GM12875 (cell line): ENCODE measurements at regions not wholly inside any gene's neighbourhood (a gene's known extent, or its start where the extent isn't known, plus 50 kb on each side); places are given as distances from the start of the nearest gene placed in this dataset.

Experiments
- H3K4me3 ChIP-seq: one replicate; pipeline ENCODE4 v1.5.1; 2011; ENCODE audit warnings: low read depth, low read length, control low read depth
- TF ChIP-seq, protein P1 (sequence below): IDR thresholded peaks from 2 replicates; pipeline ENCODE4 v1.5.1; 2011; ENCODE audit warnings: low read depth, mild to moderate bottlenecking, control low read depth, inconsistent platforms, low read length, moderate library complexity, borderline replicate concordance; ENCODE audit not compliant: insufficient read depth

DNA sequence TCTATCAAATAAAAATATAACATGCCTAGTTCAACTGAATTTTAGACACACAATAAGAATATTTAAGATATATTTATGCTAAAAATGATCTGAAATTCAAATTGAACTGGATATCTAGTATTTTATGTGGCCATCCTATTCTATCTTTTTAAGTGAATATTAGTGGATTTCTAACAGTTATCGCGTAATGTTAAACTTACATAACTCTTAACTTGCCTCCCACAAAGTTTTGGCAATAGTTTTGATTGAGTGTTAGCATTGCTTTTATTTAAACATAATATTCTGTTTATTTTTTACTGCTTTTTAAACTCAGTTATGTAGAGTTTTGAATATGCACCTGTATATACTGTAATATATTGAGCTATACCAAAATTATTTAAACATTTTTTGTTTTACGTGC lies 1279.5 kb downstream of the OTOL1 start:
- no peak overlapping the region for H3K4me3 ChIP-seq
- TF ChIP-seq, protein P1, sequence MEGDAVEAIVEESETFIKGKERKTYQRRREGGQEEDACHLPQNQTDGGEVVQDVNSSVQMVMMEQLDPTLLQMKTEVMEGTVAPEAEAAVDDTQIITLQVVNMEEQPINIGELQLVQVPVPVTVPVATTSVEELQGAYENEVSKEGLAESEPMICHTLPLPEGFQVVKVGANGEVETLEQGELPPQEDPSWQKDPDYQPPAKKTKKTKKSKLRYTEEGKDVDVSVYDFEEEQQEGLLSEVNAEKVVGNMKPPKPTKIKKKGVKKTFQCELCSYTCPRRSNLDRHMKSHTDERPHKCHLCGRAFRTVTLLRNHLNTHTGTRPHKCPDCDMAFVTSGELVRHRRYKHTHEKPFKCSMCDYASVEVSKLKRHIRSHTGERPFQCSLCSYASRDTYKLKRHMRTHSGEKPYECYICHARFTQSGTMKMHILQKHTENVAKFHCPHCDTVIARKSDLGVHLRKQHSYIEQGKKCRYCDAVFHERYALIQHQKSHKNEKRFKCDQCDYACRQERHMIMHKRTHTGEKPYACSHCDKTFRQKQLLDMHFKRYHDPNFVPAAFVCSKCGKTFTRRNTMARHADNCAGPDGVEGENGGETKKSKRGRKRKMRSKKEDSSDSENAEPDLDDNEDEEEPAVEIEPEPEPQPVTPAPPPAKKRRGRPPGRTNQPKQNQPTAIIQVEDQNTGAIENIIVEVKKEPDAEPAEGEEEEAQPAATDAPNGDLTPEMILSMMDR = no peak

DNA sequence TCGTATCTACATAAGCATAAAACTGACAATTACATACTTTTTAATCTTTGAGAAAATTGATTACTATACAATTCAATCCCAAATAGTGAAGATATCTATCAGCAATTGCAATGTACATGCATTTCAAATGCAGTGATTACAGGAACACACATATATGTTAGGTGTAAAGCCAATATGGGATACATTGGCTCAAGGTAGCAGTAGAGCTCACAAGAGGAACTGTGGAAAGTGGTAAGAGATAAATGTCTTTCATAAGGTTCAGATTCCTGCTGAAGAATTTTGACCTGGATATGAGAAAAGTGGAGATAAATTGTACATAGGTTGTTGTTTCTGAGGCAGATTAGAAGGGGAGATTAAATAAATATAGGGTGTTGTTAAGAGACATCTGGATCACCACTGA lies 1280.5 kb downstream of the OTOL1 start:
- TF ChIP-seq, protein P1 = no peak
- H3K4me3 ChIP-seq = no peak overlapping the region

DNA sequence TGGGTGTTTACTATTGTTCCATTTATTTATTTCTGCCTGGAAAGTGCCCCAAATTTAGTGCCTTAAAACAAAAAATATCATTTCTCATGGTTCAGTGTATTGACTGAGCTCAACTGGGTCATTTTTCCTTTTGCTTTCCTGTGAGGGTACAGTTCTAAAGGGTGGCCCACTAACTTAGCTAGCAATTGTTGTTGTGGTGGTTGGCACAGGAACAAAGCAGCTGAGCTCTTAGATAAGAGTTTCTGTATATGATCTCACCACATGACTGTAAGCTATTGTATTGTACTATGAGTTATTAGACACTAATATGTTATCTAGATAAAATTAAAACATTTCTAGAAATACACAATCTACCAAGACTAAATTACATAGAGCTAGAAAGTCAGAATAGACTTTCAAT lies 1283.7 kb downstream of the OTOL1 start:
- TF ChIP-seq, protein P1 = no peak

DNA sequence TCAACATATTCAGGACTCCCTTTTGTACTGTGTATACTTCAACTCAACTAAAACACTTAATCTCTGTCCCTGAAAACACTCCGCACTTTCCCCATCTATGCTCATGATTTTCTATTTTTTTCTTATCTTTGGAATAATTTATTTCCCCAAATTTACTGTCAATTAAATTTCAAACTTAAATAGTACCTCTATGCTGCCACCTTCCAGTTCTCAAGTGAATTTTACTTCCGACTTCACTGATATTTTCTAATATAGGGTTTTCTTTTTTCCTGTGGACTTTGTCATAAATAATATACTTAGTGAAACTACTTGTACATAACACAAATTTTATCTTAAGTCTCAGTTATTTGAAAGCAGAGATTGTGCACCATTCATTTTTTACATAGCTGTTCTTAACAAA lies 1303.3 kb downstream of the OTOL1 start:
- TF ChIP-seq, protein P1 = no peak
- no peak overlapping the region for H3K4me3 ChIP-seq

More for the DNA sequence above, 1283.7 kb downstream of the OTOL1 start:
- H3K4me3 ChIP-seq = no peak overlapping the region

DNA sequence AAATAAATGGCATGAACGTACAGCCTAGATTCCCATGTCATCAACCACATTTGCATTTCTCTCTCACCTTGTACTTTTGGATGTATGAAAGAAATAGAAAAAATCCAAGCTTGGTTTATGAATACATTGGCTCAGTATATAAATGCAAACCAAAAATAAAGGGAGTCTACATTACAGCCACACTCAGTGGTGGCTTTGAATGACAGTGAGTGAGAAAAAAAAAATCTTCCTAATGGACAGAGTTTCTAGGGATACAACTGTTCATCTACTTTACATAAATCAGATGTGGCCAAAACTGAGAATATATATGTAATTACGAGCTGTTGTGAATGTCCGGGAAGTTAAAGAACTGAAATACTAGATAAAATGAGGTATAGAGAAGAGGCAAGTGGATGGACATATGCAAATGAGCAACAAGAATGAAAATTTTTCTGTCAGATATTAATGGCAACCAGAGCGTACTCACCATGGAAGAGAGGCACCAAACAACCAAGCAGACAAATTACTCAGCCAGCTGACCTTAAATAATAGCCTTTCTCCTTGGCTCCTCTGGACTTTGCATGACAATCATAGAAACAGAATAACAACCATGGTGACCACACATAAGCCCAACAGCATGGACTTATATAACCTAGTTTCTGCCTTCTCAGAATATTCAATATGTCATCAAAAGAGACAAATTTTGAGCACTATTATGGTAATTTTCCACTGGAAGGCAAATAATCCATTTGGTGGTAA lies 1305.8 kb downstream of the OTOL1 start:
- H3K4me3 ChIP-seq = no peak overlapping the region
- TF ChIP-seq, protein P1 = no peak

DNA sequence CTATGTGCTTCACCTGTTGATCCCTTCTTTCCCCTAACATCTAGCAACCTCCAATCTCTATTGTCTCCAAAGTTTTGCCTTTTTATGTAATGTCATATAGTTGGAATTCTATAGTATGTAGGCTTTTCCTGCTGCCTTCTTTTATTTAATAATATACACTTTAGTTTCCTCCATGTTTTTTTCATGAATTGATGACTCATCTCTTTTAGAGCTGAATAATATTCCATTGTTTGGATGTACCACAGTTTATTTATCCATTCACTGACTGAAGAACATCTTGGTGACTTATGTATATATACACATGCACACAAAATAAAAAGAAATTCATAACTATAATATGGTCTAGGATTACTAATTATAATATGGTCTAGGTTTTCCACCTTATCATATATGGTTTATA lies 1314.2 kb downstream of the OTOL1 start:
- TF ChIP-seq, protein P1 = no peak
- H3K4me3 ChIP-seq = no peak overlapping the region

DNA sequence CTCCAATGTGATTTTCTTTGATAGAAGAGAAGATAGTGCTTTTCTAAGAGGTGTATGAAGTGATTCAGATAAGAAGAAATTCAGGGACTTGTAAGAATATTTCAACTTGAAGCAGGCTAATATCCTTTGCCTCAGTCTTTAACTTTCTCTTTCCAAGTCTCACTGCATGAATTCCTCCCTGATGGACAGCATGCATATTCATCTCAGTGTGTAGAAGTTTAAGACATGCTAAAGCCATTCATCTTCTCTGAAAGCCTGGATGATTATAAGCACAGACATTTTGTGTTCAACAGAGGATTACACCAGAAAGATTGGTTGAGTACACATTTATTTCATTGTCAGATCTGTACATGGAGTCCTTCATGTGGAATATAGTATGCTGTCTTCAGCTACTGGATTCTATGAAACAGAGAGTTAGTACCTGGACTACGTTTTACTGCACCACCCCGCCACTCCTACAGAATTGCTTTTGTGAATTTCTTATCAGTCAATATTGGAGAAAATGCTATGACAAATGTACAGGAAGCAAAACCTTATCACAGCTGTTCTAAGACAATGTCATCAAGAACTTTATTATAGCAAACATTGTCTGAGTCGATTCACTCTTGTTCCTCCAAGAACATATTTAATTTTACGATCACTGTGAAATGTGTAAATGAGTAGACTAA lies 1346.1 kb downstream of the OTOL1 start:
- TF ChIP-seq, protein P1 = no peak

More for the DNA sequence above, 1346.1 kb downstream of the OTOL1 start:
- H3K4me3 ChIP-seq = no peak overlapping the region
